Hepatocyte (in vitro differentiated cells): ENCODE measurements at regions not wholly inside any gene's neighbourhood (a gene's known extent, or its start where the extent isn't known, plus 50 kb on each side); places are given as distances from the start of the nearest gene placed in this dataset.

ENCODE experiments used
- DNase-seq: peaks from one replicate; pipeline ENCODE4 v3.0.0-alpha.2; 2016; ENCODE audit warnings: low spot score
- H2AFZ ChIP-seq: fragments of 200-600 bp; sonication (generic); 2 replicates; pipeline ENCODE4 v1.6.0; 2016; ENCODE audit warnings: antibody characterized with exemption, mild to moderate bottlenecking
- H3K27ac ChIP-seq: fragments of 200-600 bp; sonication (generic); 2 replicates; pipeline ENCODE4 v1.5.1; 2016; ENCODE audit warnings: mild to moderate bottlenecking
- H3K27me3 ChIP-seq: fragments of 200-600 bp; sonication (generic); 2 replicates; pipeline ENCODE4 v1.6.1; 2016
- H3K36me3 ChIP-seq: fragments of 200-600 bp; sonication (generic); replicated peaks from 2 replicates; pipeline ENCODE4 v1.5.1; 2016; ENCODE audit warnings: low read depth; ENCODE audit not compliant: insufficient read depth
- H3K4me1 ChIP-seq: fragments of 200-600 bp; sonication (generic); 2 replicates; pipeline ENCODE4 v1.5.1; 2016; ENCODE audit warnings: mild to moderate bottlenecking, moderate library complexity; ENCODE audit not compliant: insufficient read depth
- H3K4me2 ChIP-seq: fragments of 200-600 bp; sonication (generic); 2 replicates; pipeline ENCODE4 v1.6.0; 2016
- H3K4me3 ChIP-seq: fragments of 200-600 bp; sonication (generic); 2 replicates; pipeline ENCODE4 v1.5.1; 2016; ENCODE audit warnings: mild to moderate bottlenecking
- H3K79me2 ChIP-seq: fragments of 200-600 bp; sonication (generic); 2 replicates; pipeline ENCODE4 v1.6.0; 2017; ENCODE audit warnings: mild to moderate bottlenecking
- H3K9me2 ChIP-seq: fragments of 200-600 bp; sonication (generic); replicated peaks from 2 replicates; pipeline ENCODE4 v1.6.0; 2017; ENCODE audit warnings: mild to moderate bottlenecking; ENCODE audit not compliant: insufficient read depth
- H3K9me3 ChIP-seq: fragments of 200-600 bp; sonication (generic); 2 replicates; pipeline ENCODE4 v1.5.1; 2016; ENCODE audit warnings: low read depth, mild to moderate bottlenecking
- H4K20me1 ChIP-seq: fragments of 200-600 bp; sonication (generic); 2 replicates; pipeline ENCODE4 v1.6.0; 2016; ENCODE audit warnings: mild to moderate bottlenecking; ENCODE audit not compliant: insufficient read depth, poor library complexity, severe bottlenecking
- CTCF ChIP-seq: fragments of 200-600 bp; sonication (generic); IDR thresholded peaks from 2 replicates; pipeline ENCODE4 v1.5.1; 2016; ENCODE audit warnings: antibody characterized with exemption, mild to moderate bottlenecking; ENCODE audit not compliant: poor library complexity
- EZH2 ChIP-seq: fragments of 200-600 bp; sonication (generic); IDR thresholded peaks from 2 replicates; pipeline ENCODE4 v1.6.1; 2016; ENCODE audit warnings: antibody characterized with exemption, mild to moderate bottlenecking, borderline replicate concordance
- EZH2phosphoT487 ChIP-seq: fragments of 200-600 bp; sonication (generic); IDR thresholded peaks from one replicate; pipeline ENCODE4 v1.6.1; 2018; ENCODE audit warnings: antibody characterized with exemption, mild to moderate bottlenecking, low read depth, moderate library complexity; ENCODE audit not compliant: unreplicated experiment, severe bottlenecking
- WGBS: methylation state at CpG from one replicate; pipeline ENCODE4 v1.1.6; 2016; ENCODE audit warnings: low lambda C conversion rate; ENCODE audit errors: missing lambda C conversion rate; 5-methylcytosine and 5-hydroxymethylcytosine counted together

GRCh38 chr7:82678716-82679115 is 235.1 kb upstream of the CACNA2D1 start:
- no peak overlapping the region for H3K4me2 ChIP-seq
- TF ChIP-seq EZH2phosphoT487 = no peak
- TF ChIP-seq CTCF = no peak
- no peak for TF ChIP-seq EZH2
- no peaks in the 10 kb centered on the region for H3K9me3 ChIP-seq
- DNase-seq = no peak
- no peaks in the 10 kb centered on the region for H3K4me1 ChIP-seq
- no peaks in the 10 kb centered on the region for H4K20me1 ChIP-seq
- no peaks in the 10 kb centered on the region for H3K79me2 ChIP-seq
- H2AFZ ChIP-seq = no peak overlapping the region
- no peaks in the 10 kb centered on the region for H3K36me3 ChIP-seq
- no peak overlapping the region for H3K27ac ChIP-seq
- H3K27me3 ChIP-seq = no peaks in the 10 kb centered on the region
- H3K9me2 ChIP-seq = no peaks in the 10 kb centered on the region
- H3K4me3 ChIP-seq = no peak overlapping the region
- 75% methylated on average over 2 of the region's 2 CpGs for WGBS

DNA sequence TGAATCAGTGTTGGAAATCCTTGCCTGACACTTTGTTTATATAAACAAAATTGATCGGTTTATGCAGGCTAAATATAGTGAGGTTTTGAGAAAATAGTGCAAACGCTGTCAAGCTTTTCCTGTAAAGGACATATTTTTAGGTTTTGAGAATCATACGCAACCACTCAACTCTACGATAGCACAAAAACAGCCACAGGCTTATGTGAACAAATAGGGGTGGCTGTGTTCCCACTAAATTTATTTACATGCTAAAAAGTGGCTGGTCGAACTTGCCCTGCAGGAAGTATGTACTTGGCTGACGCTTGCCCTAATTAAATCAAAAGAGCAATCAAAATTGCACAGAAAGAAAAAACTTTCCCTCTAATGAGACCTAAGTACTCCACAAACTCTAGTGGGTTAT is 234.7 kb upstream of the CACNA2D1 start:
- Histone ChIP-seq H3K4me1 (no peaks in the 10 kb centered on the region), H3K36me3 (no peaks in the 10 kb centered on the region), H4K20me1 (no peaks in the 10 kb centered on the region), H3K9me2 (no peaks in the 10 kb centered on the region), H3K4me2 (no peak overlapping the region), H3K9me3 (no peaks in the 10 kb centered on the region), H3K27ac (no peak overlapping the region), H2AFZ (no peak overlapping the region), H3K79me2 (no peaks in the 10 kb centered on the region), H3K27me3 (no peaks in the 10 kb centered on the region), H3K4me3 (no peak overlapping the region)
- TF ChIP-seq CTCF = no peak
- no peak for TF ChIP-seq EZH2phosphoT487
- no peak for TF ChIP-seq EZH2
- DNase-seq = no peak
- WGBS = 64% methylated on average over 6 of the region's 6 CpGs

DNA sequence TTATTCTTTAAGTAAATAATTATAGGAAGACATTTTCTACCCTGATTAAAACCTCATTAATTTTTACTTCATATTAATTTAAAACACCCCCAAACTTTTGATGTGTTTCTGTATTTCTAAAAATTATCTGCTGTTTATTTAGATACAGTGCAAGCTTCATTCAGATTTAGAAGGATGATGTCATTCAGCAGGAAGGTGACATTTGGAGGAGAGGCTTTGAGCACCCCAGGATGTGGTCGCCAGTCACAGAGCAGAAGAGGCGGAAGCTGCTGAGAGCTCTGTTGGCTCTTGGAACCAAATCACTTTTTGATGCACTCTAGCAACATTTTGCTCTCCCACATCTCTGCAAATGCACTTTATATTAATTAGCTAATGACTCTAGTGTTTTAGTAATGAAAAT is 233.9 kb upstream of the CACNA2D1 start:
- Histone ChIP-seq H2AFZ (no peak overlapping the region), H3K27me3 (no peaks in the 10 kb centered on the region), H3K27ac (no peak overlapping the region), H3K9me3 (no peaks in the 10 kb centered on the region), H4K20me1 (no peaks in the 10 kb centered on the region), H3K4me3 (no peak overlapping the region), H3K79me2 (no peaks in the 10 kb centered on the region), H3K36me3 (no peaks in the 10 kb centered on the region), H3K4me2 (no peak overlapping the region), H3K4me1 (no peaks in the 10 kb centered on the region), H3K9me2 (no peaks in the 10 kb centered on the region)
- no peak for DNase-seq
- TF ChIP-seq EZH2phosphoT487 (no peak), CTCF (no peak), EZH2 (no peak)
- WGBS = 86% methylated on average over 2 of the region's 2 CpGs

DNA sequence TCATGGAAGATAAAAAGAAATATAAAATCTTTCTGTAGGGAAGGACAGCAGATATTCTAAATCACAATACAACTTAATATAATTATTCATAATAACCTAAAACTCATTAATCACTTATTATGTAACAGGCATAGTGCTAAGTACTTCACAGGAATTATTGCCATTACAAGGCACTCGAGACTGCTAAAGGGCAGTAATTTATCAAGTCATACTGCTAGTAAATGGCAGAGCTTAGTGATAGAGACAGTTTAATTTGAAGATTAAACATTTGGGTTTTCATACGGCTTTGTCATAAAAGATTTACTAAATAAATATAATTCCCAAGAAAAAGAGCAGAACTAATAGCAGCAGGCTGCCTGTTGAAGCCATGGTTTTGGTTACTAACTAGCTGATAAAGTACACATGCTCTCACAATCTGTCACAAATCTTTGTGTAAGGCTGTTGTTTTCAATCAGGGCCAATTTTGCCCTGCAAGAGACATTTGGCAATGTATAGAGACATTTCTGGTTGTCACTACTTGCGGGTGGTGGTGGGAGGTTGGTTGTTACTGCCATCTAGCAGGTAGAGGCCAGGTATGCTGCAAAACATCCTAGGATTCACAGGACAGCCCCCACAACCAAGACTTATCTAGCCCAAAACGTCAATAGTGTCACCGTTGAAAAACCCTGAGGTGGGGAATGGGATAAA is 233.3 kb upstream of the CACNA2D1 start:
- Histone ChIP-seq H3K4me2 (no peak overlapping the region), H4K20me1 (no peaks in the 10 kb centered on the region), H3K4me3 (no peak overlapping the region), H3K4me1 (no peaks in the 10 kb centered on the region), H3K9me3 (no peaks in the 10 kb centered on the region), H2AFZ (no peak overlapping the region), H3K27me3 (no peaks in the 10 kb centered on the region), H3K79me2 (no peaks in the 10 kb centered on the region), H3K9me2 (no peaks in the 10 kb centered on the region), H3K27ac (no peak overlapping the region), H3K36me3 (no peaks in the 10 kb centered on the region)
- TF ChIP-seq EZH2phosphoT487 (no peak), CTCF (no peak), EZH2 (no peak)
- no peak for DNase-seq
- 55% methylated on average over 5 of the region's 5 CpGs for WGBS
